ENCODE measurements at regions not wholly inside any gene's neighbourhood (a gene's known extent, or its start where the extent isn't known, plus 50 kb on each side); places are given as distances from the start of the nearest gene placed in this dataset.

DNA sequence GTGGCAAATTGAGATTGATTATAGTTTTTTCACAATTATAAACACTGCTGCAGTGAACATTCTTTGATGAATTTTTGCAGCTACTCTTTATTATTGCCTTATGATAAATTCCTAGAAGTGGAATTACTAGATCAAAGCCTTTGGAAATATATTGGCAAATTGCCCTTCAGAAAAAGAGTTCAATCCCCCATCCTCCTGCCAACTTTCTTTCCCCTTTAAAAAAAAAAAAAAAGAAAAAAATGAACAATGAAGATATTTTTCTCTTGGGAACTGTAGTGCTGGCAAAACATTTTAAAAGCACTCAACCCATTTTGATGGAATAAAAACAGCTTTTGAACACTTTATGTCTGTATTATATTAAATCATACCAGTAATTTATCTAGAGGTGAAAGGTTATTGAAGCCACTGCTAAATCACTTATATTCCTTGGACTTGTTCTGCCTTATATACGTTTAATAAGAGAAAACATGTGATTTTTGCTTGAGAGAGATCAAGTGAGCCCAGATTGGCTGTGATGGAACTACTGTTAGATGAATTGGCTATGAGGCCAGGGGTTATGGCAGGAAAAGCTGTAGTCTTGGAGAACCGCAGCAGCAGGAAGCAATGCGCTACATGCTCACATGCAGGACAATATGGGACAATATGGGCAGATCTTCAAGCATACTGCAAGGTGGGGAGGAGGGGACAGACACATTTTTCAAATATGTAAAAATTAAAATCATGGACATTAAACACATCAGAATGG is 212.8 kb upstream of the C2CD4B start:
- no peak for DNase-seq

DNA sequence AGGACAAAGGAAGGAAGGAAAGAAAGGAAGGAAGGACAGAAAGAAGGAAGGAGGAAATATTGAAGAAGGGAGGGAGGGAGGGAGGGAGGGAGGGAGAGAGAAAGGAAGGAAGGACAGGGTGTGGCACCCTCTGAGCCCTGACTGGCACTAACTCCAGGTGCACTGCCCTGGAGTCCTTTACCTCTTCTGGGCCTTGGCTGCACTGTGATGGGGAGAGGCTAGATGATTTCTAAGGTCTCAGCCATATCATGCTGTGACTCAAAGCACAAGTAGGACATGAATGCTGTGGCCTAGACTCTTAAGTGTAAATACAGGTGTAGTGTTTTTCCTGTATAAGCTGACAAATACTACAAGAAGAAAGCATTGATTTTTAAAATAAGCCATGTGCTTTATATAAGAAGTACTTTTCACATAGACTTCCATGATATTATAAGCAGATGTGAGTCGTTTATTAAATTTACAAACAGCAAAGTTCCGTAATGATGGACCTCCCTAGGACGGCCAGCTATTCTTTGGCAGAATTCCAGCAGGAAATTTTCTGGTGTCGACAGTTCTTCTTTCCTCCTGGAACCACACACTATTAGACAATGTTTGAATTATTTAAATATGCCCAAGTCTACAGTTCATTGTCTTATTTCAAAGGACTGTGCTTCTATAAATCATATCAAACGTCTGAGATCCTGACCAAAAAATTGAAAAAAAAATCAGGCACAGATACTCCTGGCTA is 213.8 kb upstream of the C2CD4B start:
- no peak for DNase-seq

DNA sequence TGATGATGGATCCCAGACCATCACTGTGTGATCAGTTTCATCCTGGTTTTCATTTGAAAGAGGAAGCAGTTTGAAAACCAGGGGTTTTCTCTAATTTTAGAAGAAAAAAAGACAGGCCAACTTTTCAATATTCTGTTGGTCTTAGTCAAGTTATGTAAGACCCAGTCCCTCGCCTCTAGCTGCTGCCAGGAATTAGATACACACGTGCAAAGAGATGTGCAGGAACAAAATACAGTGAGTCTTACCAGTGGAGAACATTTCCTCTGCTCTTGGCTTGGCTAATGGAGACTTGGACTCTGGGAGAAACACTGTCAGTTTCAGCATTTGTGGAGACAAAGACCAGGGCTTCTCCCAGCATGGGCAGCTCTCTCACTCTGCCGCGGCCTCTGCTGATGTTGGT is 214.9 kb upstream of the C2CD4B start:
- no peak for DNase-seq

DNA sequence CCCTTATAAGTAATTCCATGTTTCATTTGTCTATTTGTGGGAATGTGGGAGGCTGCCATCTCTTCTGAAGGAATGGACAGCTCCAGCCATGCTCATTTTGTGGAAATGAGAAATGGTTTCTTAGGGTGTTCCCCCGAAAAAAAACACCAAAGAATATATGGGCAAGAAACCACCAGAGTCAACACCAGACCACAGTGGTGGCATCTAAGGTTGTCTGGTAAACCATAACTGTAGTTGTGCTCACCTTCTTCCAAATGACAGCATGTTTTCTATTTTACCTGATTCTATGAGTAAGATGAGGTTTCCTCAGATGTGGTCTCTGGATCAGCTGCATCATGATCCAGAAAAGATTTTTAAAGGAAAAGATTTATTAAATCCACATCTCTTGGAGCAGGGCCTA is 217.0 kb upstream of the C2CD4B start:
- DNase-seq: no peak

DNA sequence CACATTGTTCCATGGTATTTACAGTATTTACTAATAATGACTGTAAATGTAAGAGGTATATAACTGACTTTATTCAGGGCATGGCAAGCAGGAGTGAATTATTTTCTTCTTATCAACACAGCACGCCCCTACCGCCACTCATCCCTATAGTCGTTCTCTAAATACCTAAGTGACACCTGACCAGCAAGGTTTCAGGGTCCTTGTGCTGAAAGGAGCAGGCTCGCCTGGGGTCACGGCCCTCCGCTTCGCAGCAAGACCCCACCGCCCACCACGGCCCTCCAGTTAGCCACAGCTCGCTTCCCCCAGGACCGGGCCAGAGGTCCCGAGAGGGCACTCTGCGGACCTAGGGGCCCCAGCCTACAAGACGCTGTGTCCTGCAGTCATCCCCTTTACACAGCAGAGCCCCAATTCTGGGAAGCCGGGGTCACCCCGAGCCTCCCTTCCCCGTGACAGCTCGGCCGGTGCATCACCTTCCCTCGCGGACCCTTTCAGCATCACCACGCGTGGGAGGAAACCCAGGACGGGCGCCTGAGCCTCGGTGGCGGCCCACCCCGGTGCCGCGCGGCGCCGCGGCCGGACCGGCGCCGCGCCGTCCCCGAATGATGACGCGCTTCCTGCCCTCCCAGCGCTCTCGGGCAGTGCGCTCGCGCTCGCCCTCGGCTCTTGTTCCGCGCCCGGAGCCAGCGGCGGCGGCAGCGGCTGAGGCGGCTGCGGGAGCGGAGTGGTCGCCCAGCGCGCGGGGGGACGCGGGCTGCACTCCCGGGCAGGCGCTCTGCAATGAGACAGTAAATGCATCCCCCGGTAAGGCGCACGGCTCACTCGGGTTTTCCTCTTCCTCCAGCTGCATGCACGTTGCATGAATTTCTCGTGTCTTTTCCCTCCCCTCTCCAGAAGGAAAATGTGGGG is 225.1 kb upstream of the C2CD4B start, which contains the start of gene TLN2:
Gene TLN2, plus strand, starts transcription at position 666 of the 906 bp plus-strand sequence.
- peak; percentile 28 for DNase-seq

DNA sequence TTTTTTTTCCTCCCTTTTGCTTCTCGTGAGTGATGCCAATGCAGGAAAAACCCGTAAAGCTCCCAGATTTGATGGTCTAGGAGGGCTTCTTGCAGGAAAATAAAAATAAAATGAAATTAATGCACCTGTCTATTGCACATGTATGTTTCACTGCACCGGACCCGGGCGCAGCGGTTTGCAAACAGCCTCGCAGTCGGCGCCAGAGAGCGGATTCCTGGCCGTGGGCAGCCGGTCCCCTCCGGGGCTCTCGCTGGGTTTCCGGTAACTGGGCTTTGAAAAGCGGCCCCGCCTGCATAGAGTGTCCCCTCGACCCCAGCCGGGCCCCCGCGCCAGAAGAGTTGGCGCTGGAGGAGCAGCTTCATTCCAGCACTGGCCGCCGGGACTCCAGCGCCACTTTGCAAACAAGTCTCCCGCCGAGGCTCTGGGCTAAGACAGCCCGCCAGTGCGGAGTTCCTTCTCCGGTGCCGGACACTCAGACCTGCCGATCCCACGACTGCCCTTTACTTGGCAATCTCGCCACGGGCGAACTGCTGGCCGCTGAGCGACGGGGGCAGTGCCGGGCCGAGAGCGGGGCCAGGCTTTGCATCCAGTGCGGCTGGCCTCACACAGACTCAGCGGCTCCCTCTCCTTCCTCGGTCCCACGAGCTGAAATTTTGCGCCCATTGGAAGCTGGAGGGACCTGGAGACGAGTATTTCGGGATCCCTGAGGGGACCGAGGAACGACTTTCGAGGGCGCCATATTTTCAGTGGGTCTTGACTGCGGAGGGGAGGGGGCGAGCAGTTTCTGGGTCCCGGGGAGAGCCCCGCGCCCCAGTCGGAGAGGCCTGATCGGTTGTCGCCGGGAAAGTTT is 225.9 kb upstream of the C2CD4B start:
- DNase-seq: no peak

DNA sequence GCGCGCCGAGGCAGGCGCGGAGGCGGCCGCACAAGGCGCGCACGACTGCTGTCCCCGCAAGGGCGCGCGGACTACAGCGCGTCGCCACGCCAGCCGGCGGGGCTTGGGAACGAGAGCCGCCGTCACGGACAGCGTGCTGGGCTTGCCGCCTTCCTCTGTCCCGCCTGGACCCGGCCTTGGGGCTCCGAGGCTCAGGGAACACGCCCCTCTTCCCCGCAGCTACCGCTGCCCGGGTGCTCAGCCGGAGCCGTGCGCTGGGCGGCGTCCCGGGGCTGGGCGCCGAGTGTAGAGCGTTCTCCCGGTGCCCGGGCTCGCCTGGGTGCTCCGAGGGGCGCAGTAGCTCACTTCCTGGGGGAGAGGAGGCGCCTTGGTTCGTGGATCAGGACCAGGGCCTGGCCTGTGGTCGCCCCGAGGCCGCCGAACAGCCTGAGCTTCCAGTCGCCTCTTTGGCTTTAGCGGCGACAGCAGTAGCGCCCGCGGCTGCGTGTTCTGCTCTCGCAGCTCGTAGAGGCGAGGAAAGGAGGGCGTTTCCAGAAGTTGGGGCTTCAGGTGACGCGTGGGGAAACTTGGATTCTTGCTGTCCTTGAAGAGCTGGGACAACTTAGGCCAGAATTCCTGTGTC is 226.7 kb upstream of the C2CD4B start:
- no peak for DNase-seq

DNA sequence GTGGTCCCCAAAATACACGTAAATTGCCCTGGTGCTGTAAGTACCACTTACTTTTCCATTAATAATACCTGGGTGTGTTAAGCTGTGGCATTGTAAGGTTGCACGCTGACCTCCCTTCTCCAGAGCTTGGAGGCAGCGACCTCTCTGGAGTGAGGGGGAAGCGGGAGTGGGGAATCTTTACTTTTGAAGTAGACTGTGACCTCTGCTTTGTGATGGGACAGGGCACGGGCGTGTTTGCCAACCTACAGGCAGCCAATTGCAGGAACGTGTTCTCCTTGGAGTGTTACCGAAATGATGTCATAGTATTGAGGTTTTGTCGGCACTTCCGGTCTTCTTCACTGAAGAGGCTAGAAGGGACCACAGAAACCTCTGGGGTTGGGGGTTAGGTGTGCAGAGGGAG is 227.3 kb upstream of the C2CD4B start:
- no peak for DNase-seq

DNA sequence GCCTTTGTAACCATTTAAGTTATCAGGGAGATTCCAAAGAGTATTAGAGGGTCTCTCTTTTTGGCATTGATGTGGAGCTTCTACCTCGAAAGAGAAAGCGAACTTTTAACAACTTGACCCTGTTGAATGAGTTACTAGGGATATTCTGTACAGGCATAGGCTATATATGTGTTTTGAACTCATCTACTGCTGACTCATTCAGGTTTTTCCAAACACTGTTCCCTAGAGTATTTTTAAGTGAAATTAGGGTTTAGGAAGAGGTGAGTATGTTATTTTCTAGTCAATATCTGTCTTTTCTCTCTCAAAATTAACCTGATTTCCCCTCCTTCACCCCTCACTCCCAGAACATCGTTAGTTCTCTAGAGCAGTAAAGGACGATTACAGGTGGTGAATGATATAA is 228.1 kb upstream of the C2CD4B start:
- DNase-seq: no peak

DNA sequence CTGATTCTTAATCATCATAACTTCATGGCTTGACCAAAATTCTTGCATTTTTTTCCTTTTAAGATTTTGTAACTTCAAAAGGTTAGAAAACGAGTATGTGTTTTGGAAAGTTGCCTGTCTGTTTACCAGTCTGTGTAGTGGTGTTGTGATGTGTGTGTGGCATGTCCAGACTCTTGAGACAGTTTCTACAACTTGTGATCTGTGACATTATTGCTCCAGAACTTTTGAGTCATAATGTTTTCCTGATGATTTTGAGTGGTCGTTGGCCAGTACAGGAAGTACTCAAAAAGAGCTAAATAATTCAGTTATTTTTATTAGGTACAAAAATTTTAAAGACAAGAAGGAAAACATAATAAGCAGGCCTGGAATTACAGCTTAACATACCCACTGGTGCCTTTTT is 229.0 kb upstream of the C2CD4B start:
- no peak for DNase-seq

DNA sequence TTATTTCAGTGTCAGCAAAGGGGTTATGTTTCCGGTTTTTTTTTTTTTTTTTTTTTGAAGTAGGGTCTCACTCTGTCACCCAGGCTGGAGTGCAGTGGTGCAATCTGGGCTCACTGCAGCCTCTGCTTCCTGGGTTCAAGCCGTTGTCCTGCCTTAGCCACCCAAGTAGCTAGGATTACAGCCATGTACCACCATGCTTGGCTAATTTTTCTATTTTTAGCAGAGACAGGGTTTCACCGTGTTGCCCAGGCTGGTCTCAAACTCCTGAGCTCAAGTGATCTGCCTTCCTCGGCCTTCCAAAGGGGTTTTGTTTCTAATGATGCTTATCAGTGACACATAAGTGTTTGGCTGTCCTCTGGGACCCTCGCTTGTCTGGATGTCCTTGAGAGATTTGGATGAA is 235.7 kb upstream of the C2CD4B start:
- DNase-seq: no peak

DNA sequence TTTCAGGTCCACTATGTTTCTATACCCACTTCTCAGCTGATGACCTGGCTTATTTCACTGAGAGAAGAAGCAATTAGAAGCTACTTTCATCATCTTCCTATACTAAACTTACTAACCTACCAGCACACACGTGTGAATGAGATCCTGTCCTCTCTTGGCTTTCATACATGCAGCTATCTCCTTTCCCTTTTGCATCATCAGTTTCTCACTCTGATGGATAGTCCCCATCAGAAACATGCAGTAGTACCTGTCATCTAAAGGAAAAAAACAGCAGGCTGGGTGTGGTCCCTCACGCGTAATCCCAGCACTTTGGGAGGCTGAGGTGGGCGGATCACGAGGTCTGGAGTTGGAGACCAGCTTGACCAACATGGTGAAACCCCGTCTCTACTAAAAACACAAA is 237.6 kb upstream of the C2CD4B start:
- DNase-seq: no peak

DNA sequence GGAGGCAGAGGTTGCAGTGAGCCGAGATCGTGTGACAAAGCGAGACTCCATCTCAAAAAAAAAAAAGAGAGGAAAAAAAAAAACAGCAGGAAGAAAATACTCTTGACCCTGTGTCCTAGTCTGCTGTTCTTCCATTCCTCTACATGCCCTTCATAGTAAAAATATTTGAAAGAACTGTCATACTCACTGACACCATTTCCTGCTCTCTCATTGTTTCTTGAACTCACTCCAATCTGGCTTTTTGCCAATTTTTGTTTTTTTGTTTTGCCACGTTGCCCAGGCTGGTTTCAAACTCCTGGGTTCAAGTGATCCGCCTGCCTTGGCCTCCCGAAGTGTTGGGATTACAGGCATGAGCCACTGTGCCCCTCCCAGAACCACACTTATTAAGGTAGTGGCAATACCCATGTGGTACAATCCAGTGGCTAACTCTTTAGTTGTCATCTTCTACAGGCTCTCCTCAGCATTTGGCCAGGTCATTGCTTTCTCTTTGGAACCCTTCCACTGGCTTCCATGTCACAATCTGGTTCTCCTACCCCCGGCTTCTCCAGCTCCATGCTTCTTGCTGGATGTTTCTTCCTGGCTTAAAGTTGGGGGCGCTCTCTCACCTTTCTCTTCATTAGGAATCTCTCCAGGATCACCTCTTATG is 238.2 kb upstream of the C2CD4B start:
- no peak for DNase-seq

DNA sequence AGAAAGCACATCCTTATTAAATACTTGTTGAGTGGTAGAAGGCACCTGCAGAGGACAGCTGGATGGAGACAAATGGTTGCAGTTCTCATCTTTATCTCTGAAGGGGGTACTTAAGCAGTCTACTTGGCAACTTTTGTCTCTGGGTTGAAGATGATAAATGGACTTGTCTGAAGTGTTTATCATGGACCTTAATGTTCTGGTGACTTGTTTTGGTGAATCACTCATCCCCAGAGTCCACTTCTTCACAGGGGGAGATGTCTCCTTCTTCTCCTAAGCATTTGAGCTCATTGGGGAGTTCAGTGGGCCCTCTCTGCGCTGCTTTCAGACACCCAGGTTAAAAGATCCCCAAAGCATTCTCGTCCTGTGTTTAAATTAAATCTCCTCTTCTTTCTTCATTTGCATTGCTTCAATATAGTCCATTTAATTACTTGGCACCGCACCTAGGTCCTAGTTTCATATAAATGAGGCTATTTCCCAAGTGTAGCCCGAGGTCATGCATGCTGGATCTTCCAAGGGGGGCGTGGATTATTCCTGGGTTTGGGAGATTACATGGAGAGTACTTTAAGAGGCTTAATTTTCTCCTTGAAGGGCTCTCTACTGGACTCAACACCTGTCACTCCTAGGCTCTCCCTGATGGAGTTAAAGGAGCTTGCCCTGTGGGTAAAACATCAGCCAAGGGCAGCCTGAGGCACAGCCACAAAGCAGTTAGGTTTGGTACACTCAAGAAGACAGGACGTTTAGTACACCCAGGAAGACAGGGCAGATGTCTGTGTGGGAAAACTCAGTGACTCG is 239.3 kb upstream of the C2CD4B start:
- no peak for DNase-seq

DNA sequence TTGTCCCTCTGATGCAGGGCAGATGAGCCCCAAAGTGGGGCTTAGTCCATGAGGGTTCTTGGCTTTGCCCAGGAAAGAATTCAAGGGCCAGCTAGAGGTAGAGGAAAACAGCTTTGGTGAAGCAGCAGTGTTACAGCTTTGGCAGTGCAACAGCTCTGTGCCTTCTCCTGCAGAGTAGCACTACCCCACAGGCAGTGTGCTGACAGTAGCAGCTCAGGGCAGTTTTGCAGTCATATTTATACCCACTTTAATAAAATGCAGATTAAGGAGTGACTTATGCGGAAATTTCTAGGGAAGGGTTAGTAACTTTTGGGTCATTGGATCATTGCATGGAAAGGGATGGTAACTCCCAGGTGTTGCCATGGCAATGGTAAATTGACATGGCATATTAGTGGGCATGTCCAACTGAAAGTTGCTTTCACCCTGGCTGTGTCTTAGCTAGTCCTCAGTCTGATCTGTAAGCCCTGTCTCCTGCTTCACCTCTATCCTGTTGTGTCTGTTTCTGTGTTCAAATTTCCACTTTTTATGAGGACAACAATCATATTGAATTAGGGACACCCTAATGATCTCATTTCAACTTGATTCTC is 241.3 kb upstream of the C2CD4B start:
- no peak for DNase-seq

DNA sequence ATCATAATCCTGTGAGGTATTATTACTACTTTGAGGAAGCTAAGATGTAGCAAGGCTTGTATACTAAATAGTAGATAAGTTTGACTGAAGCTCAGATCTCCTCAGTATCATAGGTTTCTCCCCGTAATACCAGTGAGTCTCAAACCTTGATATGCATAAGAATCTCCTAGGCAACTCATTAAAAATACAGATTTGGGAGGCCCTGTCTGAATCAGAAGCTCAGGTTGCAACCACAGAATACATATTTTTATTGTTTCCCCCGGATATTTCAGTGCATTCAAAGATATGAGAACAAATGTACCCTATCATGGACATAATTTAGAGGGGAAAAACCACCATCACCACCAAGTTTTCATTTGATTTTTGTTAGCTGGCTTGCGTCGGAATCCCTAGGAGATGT is 242.1 kb upstream of the C2CD4B start:
- no peak for DNase-seq

DNA sequence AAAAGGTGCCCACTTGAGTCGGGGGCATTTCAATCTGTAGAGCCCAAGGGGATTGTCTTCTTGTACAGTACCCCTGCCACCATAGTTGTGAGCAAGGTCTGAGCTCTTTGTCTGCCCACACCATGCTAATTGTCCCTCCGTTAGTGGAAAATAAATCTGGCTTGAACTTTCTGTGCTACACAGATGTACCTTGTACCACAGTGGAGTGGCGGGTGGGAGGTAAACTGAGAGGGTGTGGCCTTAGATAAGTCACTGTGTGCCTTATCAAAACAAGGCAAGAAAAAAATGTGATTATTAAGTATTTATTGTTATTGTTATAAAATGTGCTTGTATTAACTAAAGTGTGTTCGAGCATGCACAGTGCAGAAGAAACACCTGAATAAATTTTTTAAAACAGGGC is 242.9 kb upstream of the C2CD4B start:
- DNase-seq: no peak

DNA sequence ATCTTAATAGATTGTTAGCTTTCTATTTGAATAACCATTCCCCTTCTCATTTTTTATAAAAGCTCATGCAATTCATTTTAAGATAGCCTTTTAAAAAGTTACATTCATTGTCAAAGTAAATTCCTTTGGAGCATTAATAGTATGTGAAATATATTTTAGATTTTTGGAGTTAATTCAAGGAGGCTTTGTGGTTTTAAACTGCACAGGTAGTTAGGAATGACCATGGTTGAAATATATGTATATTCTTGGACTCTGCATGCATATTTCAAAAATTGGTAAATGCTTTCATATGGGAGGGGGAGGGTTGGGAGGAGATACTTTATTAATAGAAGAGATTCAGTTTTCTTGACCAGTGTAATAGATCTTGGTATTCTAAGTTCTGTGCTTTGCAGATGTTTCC is 244.4 kb upstream of the C2CD4B start:
- DNase-seq: no peak

DNA sequence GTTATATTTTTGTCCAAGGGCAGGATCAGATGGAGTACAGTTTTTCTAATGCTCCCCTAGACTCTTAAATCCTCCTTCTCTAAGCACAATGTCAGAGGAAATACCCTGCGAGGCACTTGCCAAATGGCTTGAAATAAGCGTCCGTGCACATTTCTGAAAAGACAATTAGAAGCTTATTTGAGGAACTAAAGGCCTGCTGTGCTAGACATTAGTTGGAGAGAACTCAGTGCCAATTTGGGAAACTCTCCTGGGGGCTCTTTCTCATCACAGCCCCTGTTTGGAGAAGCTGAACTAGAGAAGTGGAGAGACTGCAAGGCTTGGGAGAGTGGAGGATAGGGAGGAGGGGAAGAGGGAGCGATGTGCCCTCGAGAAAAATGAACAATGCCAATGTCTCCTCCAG is 247.6 kb upstream of the C2CD4B start:
- DNase-seq: no peak

DNA sequence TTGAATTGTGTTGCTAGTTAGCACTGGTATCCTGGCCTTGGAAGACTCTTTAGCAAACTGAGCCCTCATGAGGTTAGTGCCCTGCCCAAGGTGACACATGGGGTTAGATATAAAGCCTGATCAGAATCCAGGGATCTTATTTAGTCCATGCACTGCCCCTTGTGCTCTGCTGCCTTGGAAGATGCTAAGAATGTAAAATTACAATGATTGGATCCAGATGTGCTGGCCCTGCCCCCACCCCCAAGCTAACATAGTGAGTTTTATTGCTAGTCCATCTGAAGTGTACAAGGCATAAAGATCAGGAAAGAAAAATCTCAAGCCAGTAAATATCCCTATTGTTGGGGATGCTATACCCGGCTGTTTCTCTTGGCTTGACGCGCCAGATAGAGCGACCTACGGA is 248.1 kb upstream of the C2CD4B start:
- DNase-seq: no peak
